WTC11 (cell line): ENCODE measurements at regions not wholly inside any gene's neighbourhood (a gene's known extent, or its start where the extent isn't known, plus 50 kb on each side); places are given as distances from the start of the nearest gene placed in this dataset.
"Not testable (repeated sequence)": the region's sequence is repeated elsewhere in the genome, so short reads cannot be mapped to it uniquely, and the experiment has no call there.

Experiments used
- CTCF ChIP-seq: fragments of 200-600 bp; IDR thresholded peaks from 2 replicates; pipeline ENCODE4 v1.8.0; 2022; ENCODE audit warnings: antibody characterized with exemption
- FOXJ3 ChIP-seq: sonication (generic); formaldehyde crosslinking; IDR thresholded peaks from 2 replicates; pipeline ENCODE4 v1.9.0; 2021; ENCODE audit warnings: missing genetic modification reagents, mild to moderate bottlenecking, borderline replicate concordance
- TEAD4 ChIP-seq: sonication (generic); formaldehyde crosslinking; IDR thresholded peaks from 2 replicates; pipeline ENCODE4 v1.8.0; 2022; ENCODE audit warnings: mild to moderate bottlenecking, missing genetic modification reagents
- USF1 ChIP-seq: sonication (generic); formaldehyde crosslinking; IDR thresholded peaks from 2 replicates; pipeline ENCODE4 v1.8.0; 2022; ENCODE audit warnings: mild to moderate bottlenecking, missing genetic modification reagents
- ZNF423 ChIP-seq: fragments of 250-450 bp; sonication (Bioruptor Pico); IDR thresholded peaks from 2 replicates; pipeline ENCODE4 v2.1.2; 2022; ENCODE audit warnings: mild to moderate bottlenecking, moderate library complexity

GRCh38 chr14:106301609-106302008 is 775.2 kb downstream of the TMEM121 start:
- TF ChIP-seq CTCF; ZNF423 (CRISPR knock-in tag); TEAD4 (CRISPR knock-in tag); FOXJ3; USF1 (CRISPR knock-in tag): not testable (repeated sequence)
